22Rv1 (cell line): ENCODE measurements at regions not wholly inside any gene's neighbourhood (a gene's known extent, or its start where the extent isn't known, plus 50 kb on each side); places are given as distances from the start of the nearest gene placed in this dataset.
"Not testable (repeated sequence)": the region's sequence is repeated elsewhere in the genome, so short reads cannot be mapped to it uniquely, and the experiment has no call there.

Experiments
- CTCF ChIP-seq: fragments of 450-650 bp; IDR thresholded peaks from 2 replicates; pipeline ENCODE4 v1.5.1; 2017; ENCODE audit warnings: mild to moderate bottlenecking
- ZFX ChIP-seq: fragments of 450-650 bp; IDR thresholded peaks from 2 replicates; pipeline ENCODE4 v1.6.1; 2017; ENCODE audit warnings: antibody characterized with exemption, borderline replicate concordance

GRCh38 chr16:29179401-29180205 is 194.8 kb downstream of the LAT start:
- TF ChIP-seq CTCF, ZFX: not testable (repeated sequence)
